ENCODE measurements at regions not wholly inside any gene's neighbourhood (a gene's known extent, or its start where the extent isn't known, plus 50 kb on each side); places are given as distances from the start of the nearest gene placed in this dataset.
"Not testable (repeated sequence)": the region's sequence is repeated elsewhere in the genome, so short reads cannot be mapped to it uniquely, and the experiment has no call there.

GRCh38 chr2:57703407-57703806 lies 343.2 kb upstream of the VRK2 start:
- no peak for DNase-seq
- TF ChIP-seq GATA1 (IDR thresholded peaks at IDR 0.05; ENCODE audit: low read depth, low read length) (no peak), POLR2A (IDR thresholded peaks at IDR 0.05; ENCODE audit: low read length) (no peak)

DNA sequence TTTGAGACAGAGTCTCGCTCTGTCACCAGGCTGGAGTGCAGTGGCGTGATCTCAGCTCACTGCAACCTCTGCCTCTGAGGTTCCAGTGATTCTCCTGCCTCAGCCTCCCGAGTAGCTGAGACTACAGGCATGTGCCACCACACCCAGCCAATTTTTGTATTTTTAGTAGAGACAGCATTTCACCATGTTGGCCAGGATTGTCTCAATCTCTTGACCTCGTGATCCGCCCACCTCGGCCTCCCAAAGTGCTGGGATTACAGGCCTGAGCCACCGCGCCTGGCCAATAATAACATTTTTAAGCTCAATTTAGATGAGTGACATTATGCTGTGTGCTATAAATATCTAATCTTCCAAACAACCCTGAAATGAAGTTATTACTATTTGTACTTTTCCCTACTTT lies 338.8 kb upstream of the VRK2 start:
- DNase-seq: not testable (repeated sequence)

DNA sequence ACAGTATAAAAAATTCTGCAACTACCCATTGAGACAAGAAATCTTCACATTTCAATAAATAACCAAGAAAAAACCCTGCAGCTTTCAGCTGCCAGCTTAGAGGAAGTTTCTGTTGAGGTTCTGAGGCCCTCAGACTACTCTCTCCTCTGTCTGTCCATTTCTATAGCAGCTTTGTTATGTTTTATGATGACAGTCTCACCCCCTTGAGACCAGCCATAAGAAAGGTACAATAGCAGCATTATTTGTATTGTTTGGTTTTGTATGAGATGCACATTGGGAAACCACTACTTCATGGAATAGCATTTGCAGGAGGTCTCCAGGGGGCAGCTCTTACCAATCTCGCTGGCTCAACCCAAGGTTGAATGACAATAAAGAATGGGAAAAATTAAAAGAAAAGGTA lies 334.6 kb upstream of the VRK2 start:
- no peak for DNase-seq
- TF ChIP-seq GATA1 (IDR thresholded peaks at IDR 0.05; ENCODE audit: low read depth, low read length) (no peak), POLR2A (IDR thresholded peaks at IDR 0.05; ENCODE audit: low read length) (no peak)

DNA sequence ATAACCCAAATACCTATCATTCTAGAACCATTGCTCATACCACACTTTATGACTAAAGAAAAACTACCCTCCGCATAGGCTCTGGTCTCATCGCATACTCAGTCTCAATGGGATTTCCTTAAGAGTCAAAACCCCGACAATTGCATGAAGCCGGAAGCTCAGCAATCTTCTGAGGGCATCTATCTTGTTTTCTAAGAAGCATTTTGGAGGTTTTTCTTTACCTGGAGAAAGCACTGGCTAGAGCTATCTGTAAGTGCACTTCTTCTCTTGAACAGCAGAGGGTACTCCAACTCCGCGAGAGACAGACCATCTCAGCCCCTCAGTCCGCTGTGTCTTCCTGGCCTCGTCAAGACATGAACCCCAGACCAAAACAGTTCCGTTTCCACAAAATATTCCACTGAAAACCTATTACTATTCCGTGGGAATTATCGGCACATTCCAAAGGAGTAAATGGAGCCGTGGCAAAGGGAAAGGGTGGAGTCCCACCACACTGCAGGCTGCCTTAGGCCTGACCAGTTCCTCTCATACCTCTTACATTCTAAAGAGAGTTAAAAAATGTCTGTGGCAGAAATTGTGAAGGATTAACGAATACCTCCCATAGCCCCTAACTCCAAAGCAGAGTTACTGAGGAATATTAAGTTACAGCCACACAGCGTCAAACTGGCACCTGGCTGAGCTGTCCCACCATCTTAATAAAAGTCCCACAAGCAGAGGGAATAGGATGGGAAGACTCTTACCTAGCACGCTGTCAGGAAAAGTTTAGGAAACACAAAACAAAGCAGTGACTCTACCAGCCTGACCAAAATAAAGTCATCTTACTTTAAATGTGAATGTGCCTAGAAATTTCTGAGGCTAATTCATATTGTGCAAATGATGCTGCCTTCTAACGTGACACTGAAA lies 325.6 kb upstream of the VRK2 start:
- DNase-seq: peak; percentile 53 to 64
- TF ChIP-seq GATA1 (IDR thresholded peaks at IDR 0.05; ENCODE audit: low read depth, low read length) (no peak), POLR2A (IDR thresholded peaks at IDR 0.05; ENCODE audit: low read length) (no peak)

- TF ChIP-seq GATA1 (IDR thresholded peaks at IDR 0.05; ENCODE audit: low read depth, low read length) (no peak), POLR2A (IDR thresholded peaks at IDR 0.05; ENCODE audit: low read length) (no peak)
- DNase-seq: no peak
These were observed 321.2 kb upstream of the VRK2 start for GRCh38 chr2:57725337-57725947.

DNA sequence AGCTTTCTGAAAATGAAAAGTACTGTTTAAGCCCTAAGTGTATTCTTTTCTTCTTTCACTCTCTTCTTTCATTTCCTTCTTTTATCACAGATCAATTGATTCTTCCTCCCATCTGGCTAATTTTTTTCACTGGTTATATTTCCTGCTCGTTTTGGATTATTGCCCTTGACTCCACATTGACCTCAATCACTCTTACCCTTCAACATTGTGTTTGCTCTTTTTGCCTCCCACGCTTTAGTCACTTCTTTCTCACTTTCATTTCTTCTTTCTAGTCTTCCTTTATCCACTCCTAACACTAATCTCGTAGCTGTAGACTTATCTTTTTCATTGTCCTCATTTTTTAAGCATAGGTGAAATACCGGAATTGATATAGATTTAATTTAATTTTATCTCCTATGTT lies 320.3 kb upstream of the VRK2 start:
- no peak for DNase-seq
- no peak for TF ChIP-seq GATA1 (IDR thresholded peaks at IDR 0.05; ENCODE audit: low read depth, low read length)
- TF ChIP-seq POLR2A (IDR thresholded peaks at IDR 0.05; ENCODE audit: low read length): no peak

DNA sequence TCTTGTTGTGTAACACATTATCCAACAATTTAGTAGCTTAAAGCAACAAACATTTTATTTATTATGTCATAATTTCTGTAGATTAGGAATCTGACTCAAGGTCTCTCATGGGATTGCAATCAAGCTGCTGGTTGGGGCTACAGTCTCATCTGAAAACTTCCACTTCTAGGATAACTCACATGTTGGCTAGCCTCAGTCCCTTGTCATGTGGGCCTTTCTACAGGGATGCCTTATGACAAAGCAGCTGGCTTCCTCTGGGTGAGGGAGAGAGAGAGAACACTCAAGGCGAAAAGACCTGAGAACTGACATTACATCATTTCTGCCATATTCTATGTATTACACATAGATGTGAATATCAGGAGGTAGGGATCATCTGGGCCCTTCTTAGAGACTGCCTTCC lies 317.9 kb upstream of the VRK2 start:
- no peak for TF ChIP-seq GATA1 (IDR thresholded peaks at IDR 0.05; ENCODE audit: low read depth, low read length)
- TF ChIP-seq POLR2A (IDR thresholded peaks at IDR 0.05; ENCODE audit: low read length): no peak

DNA sequence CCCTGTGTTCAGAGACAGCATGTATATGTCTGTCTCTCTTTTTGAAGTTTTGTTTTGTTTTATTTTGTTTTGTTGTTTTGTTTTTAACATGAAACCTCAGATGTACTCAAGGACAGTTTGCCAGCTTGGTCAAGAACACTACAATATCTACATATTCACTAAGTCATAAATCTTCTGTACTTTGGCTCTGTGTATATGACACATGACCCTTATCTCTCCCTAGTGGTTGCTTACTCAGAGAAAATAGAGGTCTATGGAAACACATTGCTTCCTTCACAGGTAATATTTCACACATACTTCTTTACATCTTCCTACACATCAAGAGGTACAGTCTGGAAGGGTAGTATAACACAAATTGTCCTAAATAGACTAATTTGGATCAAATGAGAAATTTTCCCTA lies 312.6 kb upstream of the VRK2 start:
- no peak for TF ChIP-seq POLR2A (IDR thresholded peaks at IDR 0.05; ENCODE audit: low read length)
- TF ChIP-seq GATA1 (IDR thresholded peaks at IDR 0.05; ENCODE audit: low read depth, low read length): no peak
- DNase-seq: no peak

More for the DNA sequence above, 317.9 kb upstream of the VRK2 start:
- no peak for DNase-seq

DNA sequence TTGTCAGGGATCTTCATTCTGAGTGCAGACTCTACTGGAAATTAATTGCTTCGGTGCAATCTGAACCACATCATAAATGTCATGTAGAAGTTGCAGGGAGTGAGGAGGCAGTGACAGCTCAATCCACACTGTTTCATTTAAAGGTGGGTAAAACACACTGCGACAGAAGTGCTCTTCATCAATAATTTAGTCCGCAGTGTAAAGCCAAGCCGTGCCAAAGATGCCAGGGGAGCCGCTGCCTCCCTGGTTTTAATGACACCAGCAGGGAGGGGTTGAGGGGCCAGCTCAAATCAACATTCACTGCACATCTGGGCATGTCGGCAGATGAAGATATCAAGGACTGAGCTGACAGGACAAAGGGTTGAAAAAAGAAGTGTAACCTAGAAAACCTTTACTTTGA lies 305.7 kb upstream of the VRK2 start:
- no peak for DNase-seq
- TF ChIP-seq POLR2A (IDR thresholded peaks at IDR 0.05; ENCODE audit: low read length): no peak
- TF ChIP-seq GATA1 (IDR thresholded peaks at IDR 0.05; ENCODE audit: low read depth, low read length): no peak

- no peak for DNase-seq
These were observed 293.0 kb upstream of the VRK2 start for GRCh38 chr2:57753636-57754035.

DNA sequence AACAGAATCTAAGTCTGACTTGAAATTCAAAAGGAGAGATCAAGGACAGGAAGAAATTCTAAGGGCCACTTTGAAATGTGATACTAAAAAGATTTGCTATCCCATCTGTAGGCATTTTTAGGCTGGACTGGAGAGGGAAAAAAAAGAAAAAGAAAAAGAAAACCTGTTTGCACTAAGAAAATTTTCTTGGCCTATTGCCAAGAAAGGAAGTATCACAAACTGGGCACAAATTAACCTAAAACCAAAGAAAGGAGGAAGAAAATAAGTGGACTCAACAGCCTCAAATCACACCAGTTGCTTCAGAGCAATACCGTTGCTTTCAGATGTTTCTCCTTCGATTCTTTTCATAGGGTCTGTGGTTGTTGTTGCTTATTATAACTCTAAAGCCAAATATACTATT lies 287.9 kb upstream of the VRK2 start:
- DNase-seq: no peak
- TF ChIP-seq GATA1 (IDR thresholded peaks at IDR 0.05; ENCODE audit: low read depth, low read length): no peak
- no peak for TF ChIP-seq POLR2A (IDR thresholded peaks at IDR 0.05; ENCODE audit: low read length)

More at GRCh38 chr2:57753636-57754035, 293.0 kb upstream of the VRK2 start:
- TF ChIP-seq GATA1 (IDR thresholded peaks at IDR 0.05; ENCODE audit: low read depth, low read length) (no peak), POLR2A (IDR thresholded peaks at IDR 0.05; ENCODE audit: low read length) (no peak)

DNA sequence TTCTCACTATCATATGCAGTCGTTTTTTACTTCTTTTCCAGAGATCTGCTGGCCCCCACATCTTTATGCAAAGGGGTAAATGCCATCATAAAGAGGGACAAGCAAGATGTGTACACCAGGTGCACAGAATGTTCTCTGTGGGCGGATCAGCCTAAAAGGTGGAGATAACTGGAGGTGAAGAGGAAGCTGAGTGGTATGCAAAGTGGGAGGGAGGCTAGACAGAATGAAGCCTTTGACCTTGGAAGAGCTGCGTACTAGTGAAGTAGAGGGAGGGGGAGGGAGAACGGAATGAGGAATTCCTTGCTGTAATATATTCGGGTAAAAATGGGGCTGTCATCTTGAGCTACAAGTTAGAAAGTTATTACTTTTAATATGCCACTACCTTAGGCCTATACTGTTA lies 287.5 kb upstream of the VRK2 start:
- DNase-seq: no peak
- TF ChIP-seq POLR2A (IDR thresholded peaks at IDR 0.05; ENCODE audit: low read length) (no peak), GATA1 (IDR thresholded peaks at IDR 0.05; ENCODE audit: low read depth, low read length) (no peak)

DNA sequence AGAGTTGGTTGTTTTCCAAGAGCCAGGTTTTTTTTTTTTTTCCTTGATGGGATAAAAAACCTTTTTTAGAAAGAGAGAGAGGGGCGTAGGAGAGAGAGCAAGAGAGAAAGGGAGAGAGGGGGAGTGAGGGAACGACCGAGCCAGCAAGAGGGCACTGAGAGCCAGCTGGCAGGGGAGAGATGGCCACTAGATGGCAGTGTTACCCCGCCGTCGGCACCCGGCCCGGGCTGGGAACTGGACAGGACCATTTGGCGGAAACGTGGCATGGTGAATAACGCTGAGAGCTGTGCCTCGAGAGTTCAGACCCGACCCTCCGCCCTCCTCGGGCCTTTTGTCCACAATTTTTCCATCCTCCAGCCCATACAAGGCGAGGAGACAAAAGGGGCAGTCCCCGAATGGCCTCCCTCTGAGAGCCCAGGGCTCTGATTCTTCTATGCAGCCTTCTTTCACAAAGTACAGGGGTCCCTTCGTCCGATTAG lies 286.7 kb upstream of the VRK2 start:
- DNase-seq: peak; percentile 71 to 80
- TF ChIP-seq POLR2A (IDR thresholded peaks at IDR 0.05; ENCODE audit: low read length): no peak
- no peak for TF ChIP-seq GATA1 (IDR thresholded peaks at IDR 0.05; ENCODE audit: low read depth, low read length)

DNA sequence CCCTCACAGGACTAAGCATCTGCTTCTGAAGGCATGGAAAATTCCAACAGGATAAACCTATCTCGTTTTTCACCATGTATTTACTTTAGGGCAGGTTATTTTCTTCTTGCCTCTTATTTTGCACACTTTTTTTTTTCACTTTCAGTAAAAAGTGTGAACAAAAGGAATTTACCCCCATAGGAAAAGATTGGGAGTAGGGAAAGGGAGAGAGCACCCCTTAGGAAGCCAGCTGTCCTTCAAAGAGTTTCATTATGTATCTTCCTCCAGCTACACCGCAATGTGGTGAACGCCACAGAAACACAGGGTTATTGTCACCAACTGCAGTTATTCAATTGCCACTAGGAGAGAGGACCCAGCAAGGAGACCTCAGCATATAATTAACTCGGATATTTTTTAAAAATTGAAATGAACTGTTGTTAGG lies 286.2 kb upstream of the VRK2 start:
- DNase-seq: no peak
- TF ChIP-seq POLR2A (IDR thresholded peaks at IDR 0.05; ENCODE audit: low read length): no peak
- no peak for TF ChIP-seq GATA1 (IDR thresholded peaks at IDR 0.05; ENCODE audit: low read depth, low read length)

GRCh38 chr2:57776916-57777315 lies 269.7 kb upstream of the VRK2 start:
- peak; percentile 63 to 90 for DNase-seq
- peak; percentile 76 for TF ChIP-seq GATA1 (IDR thresholded peaks at IDR 0.05; ENCODE audit: low read depth, low read length)
- no peak for TF ChIP-seq POLR2A (IDR thresholded peaks at IDR 0.05; ENCODE audit: low read length)

Data from erythroblast (primary cell).